Upper lobe of left lung (tissue), 6 donors: ENCODE measurements at regions not wholly inside any gene's neighbourhood (a gene's known extent, or its start where the extent isn't known, plus 50 kb on each side); places are given as distances from the start of the nearest gene placed in this dataset.

Experiments used
- ATAC-seq, 2 donors: fragments of 200-7000 bp; cut with Tn5 transposase; one replicate each; pipeline ENCODE4 v1.9.1; 2022; ENCODE audit warnings: mild to moderate bottlenecking in 2 of 2, moderate library complexity in 2 of 2; ENCODE audit not compliant: low FRiP score in 2 of 2
- DNase-seq, 2 donors: peaks; one replicate each; pipeline ENCODE4 v3.0.0-alpha.2; 2019 to 2020
- H3K27ac ChIP-seq, 4 donors: fragments of 200-600 bp; sonication (generic); one replicate each; pipeline ENCODE4 v1.5.1; 2016 to 2019
- H3K27me3 ChIP-seq, 4 donors: fragments of 200-600 bp; sonication (generic); one replicate each; pipeline ENCODE4 v1.5.1; 2017 to 2019
- H3K36me3 ChIP-seq, 4 donors: fragments of 200-600 bp; sonication (generic); one replicate each; pipeline ENCODE4 v1.5.1; 2016 to 2019
- H3K4me1 ChIP-seq, 4 donors: fragments of 200-600 bp; sonication (generic); one replicate each; pipeline ENCODE4 v1.5.1; 2018 to 2019
- H3K4me3 ChIP-seq, 4 donors: fragments of 200-600 bp; sonication (generic); one replicate each; pipeline ENCODE4 v1.5.1; 2017 to 2019; ENCODE audit warnings: mild to moderate bottlenecking in 2 of 4, moderate library complexity in 1 of 4
- H3K9me3 ChIP-seq, 4 donors: fragments of 200-600 bp; sonication (generic); one replicate each; pipeline ENCODE4 v1.5.1; 2018 to 2019
- CTCF ChIP-seq, 6 experiments: fragments of 450-650 bp in 4 of 6; fragments of 200-600 bp in 2 of 6; sonication (generic) in 2 of 6; IDR thresholded peaks; one replicate each; pipeline ENCODE4 v1.5.1; 2016 to 2019; ENCODE audit warnings: antibody characterized with exemption in 6 of 6
- EP300 ChIP-seq, 4 donors: sonication (generic); formaldehyde crosslinking; IDR thresholded peaks; one replicate each; pipeline ENCODE4 v1.5.1; 2017; ENCODE audit warnings: antibody characterized with exemption in 4 of 4, control low read depth in 2 of 4
- POLR2A ChIP-seq, 4 donors: fragments of 450-650 bp; IDR thresholded peaks; one replicate each; pipeline ENCODE4 v1.5.1; 2016 to 2017; ENCODE audit warnings: antibody characterized with exemption in 4 of 4, mild to moderate bottlenecking in 2 of 4
- POLR2AphosphoS5 ChIP-seq, 2 donors: sonication (generic); formaldehyde crosslinking; IDR thresholded peaks; one replicate each; pipeline ENCODE4 v1.5.1; 2017; ENCODE audit warnings: antibody characterized with exemption in 2 of 2
- WGBS, 2 donors: methylation state at CpG; one replicate each; pipeline ENCODE4 v1.1.5; 2017 to 2018; 5-methylcytosine and 5-hydroxymethylcytosine counted together
- donor health status: DM: no; HTN: no; CAD: no; lungs with moderate emphysema.
- donor health status: DM: no; HTN: yes; CAD: no; lungs with severe emphysema.

GRCh38 chr12:14254781-14255180 lies 110.7 kb upstream of the ATF7IP start:
- H3K27ac ChIP-seq = no peak overlapping the region
- H3K4me3 ChIP-seq = no peak overlapping the region
- H3K4me1 ChIP-seq = peaks cover 29 to 42% (median 35%) of the 10 kb centered on the region in 4 donors
- H3K36me3 ChIP-seq = no peaks in the 10 kb centered on the region
- H3K27me3 ChIP-seq = peaks cover 0 to 2% (median 0%) of the 10 kb centered on the region in 4 donors
- DNase-seq = no peak
- WGBS, 2 donors = 91 to 95% methylated on average over 6 of the region's 6 CpGs
- TF ChIP-seq EP300 (IDR thresholded peaks at IDR 0.05) (no peak), CTCF (IDR thresholded peaks at IDR 0.05) (no peak), POLR2A (IDR thresholded peaks at IDR 0.05) (no peak), POLR2AphosphoS5 (IDR thresholded peaks at IDR 0.05) (no peak)
- no peaks in the 10 kb centered on the region for H3K9me3 ChIP-seq
- no peak for ATAC-seq

- peak overlapping the region in 3 of 4 donors; percentile 68 to 92 (median 85) for H3K27ac ChIP-seq
- ATAC-seq (no peak), DNase-seq (no peak)
- WGBS, 2 donors = 51 to 60% methylated on average over 6 of the region's 6 CpGs
- no peaks in the 10 kb centered on the region for H3K9me3 ChIP-seq
- H3K4me3 ChIP-seq = no peak overlapping the region
- no peak for TF ChIP-seq POLR2A (IDR thresholded peaks at IDR 0.05)
- TF ChIP-seq CTCF (IDR thresholded peaks at IDR 0.05) = no peak
- TF ChIP-seq POLR2AphosphoS5 (IDR thresholded peaks at IDR 0.05) = no peak
- H3K27me3 ChIP-seq = peaks cover 0 to 2% (median 0%) of the 10 kb centered on the region in 4 donors
- H3K36me3 ChIP-seq = no peaks in the 10 kb centered on the region
- H3K4me1 ChIP-seq = peaks cover 41 to 52% (median 48%) of the 10 kb centered on the region in 4 donors
These were observed 109.4 kb upstream of the ATF7IP start for GRCh38 chr12:14256121-14256520.

GRCh38 chr12:14256555-14257169 lies 108.8 kb upstream of the ATF7IP start:
- peak overlapping the region; percentile 68 to 92 (median 88) for H3K27ac ChIP-seq
- peaks cover 0 to 2% (median 0%) of the 10 kb centered on the region in 4 donors for H3K27me3 ChIP-seq
- ATAC-seq = peak; percentile 72 to 80
- H3K4me1 ChIP-seq = peaks cover 45 to 55% (median 50%) of the 10 kb centered on the region in 4 donors
- peak in 1 of 2 donors; percentile 84 for DNase-seq
- no peaks in the 10 kb centered on the region for H3K36me3 ChIP-seq
- H3K9me3 ChIP-seq = no peaks in the 10 kb centered on the region
- no peak overlapping the region for H3K4me3 ChIP-seq
- 42 to 49% methylated on average over 15 of the region's 15 CpGs for WGBS, 2 donors
- TF ChIP-seq EP300 (IDR thresholded peaks at IDR 0.05) (no peak), CTCF (IDR thresholded peaks at IDR 0.05) (peak; percentile 62 to 84 (median 76)), POLR2AphosphoS5 (IDR thresholded peaks at IDR 0.05) (no peak), POLR2A (IDR thresholded peaks at IDR 0.05) (no peak)

GRCh38 chr12:14257303-14257733 lies 108.2 kb upstream of the ATF7IP start:
- 12% methylated on average over 7 of the region's 7 CpGs for WGBS, 2 donors
- Histone ChIP-seq H3K4me1 (peaks cover 45 to 58% (median 53%) of the 10 kb centered on the region in 4 donors), H3K9me3 (no peaks in the 10 kb centered on the region), H3K36me3 (no peaks in the 10 kb centered on the region), H3K4me3 (peak overlapping the region in 2 of 4 donors; percentile 2 to 16), H3K27me3 (peaks cover 0 to 2% (median 0%) of the 10 kb centered on the region in 4 donors), H3K27ac (peak overlapping the region; percentile 68 to 92 (median 88))
- DNase-seq = no peak
- ATAC-seq = no peak
- TF ChIP-seq POLR2A (IDR thresholded peaks at IDR 0.05) = no peak
- TF ChIP-seq EP300 (IDR thresholded peaks at IDR 0.05) = peak in 1 of 4 donors; percentile 82

GRCh38 chr12:14257734-14258574 lies 107.5 kb upstream of the ATF7IP start:
- Histone ChIP-seq H3K27ac (peak overlapping the region; percentile 68 to 92 (median 88)), H3K9me3 (no peaks in the 10 kb centered on the region), H3K4me1 (peaks cover 45 to 61% (median 53%) of the 10 kb centered on the region in 4 donors), H3K36me3 (no peaks in the 10 kb centered on the region), H3K4me3 (peak overlapping the region in 2 of 4 donors; percentile 2 to 16), H3K27me3 (peaks cover 0 to 2% (median 0%) of the 10 kb centered on the region in 4 donors)
- peak; percentile 86 for ATAC-seq
- TF ChIP-seq POLR2AphosphoS5 (IDR thresholded peaks at IDR 0.05) (peak; percentile 19 to 84), EP300 (IDR thresholded peaks at IDR 0.05) (no peak), POLR2A (IDR thresholded peaks at IDR 0.05) (peak in 1 of 4 donors; percentile 86), CTCF (IDR thresholded peaks at IDR 0.05) (peak in 1 of 6 experiments; percentile 8)
- 23 to 25% methylated on average over 12 to 13 of the region's 13 CpGs for WGBS, 2 donors
- peak in 1 of 2 donors; percentile 95 for DNase-seq
